ENCODE measurements at regions not wholly inside any gene's neighbourhood (a gene's known extent, or its start where the extent isn't known, plus 50 kb on each side); places are given as distances from the start of the nearest gene placed in this dataset.
"Not testable (repeated sequence)": the region's sequence is repeated elsewhere in the genome, so short reads cannot be mapped to it uniquely, and the experiment has no call there.

GRCh38 chr1:103469801-103470200 lies 55.7 kb upstream of the RNPC3 start:
- no peak for DNase-seq (ENCODE audit: extremely low spot score, insufficient read length, low read depth)
- FAIRE-seq, result no peak

GRCh38 chr1:103467100-103467499 lies 58.4 kb upstream of the RNPC3 start:
- DNase-seq (ENCODE audit: extremely low spot score, insufficient read length, low read depth) (no peak), FAIRE-seq (no peak)

GRCh38 chr1:103461161-103462105 lies 64.1 kb upstream of the RNPC3 start:
- FAIRE-seq, result no peak
- DNase-seq (ENCODE audit: extremely low spot score, insufficient read length, low read depth), result no peak

GRCh38 chr1:103460511-103460910 lies 65.0 kb upstream of the RNPC3 start:
- FAIRE-seq, result no peak

GRCh38 chr1:103459346-103459745 lies 66.2 kb upstream of the RNPC3 start:
- DNase-seq (ENCODE audit: extremely low spot score, insufficient read length, low read depth) (no peak), FAIRE-seq (peak; percentile 5)

More at GRCh38 chr1:103460511-103460910, 65.0 kb upstream of the RNPC3 start:
- no peak for DNase-seq (ENCODE audit: extremely low spot score, insufficient read length, low read depth)

GRCh38 chr1:103457886-103458455 lies 67.5 kb upstream of the RNPC3 start:
- DNase-seq (ENCODE audit: extremely low spot score, insufficient read length, low read depth), result no peak
- FAIRE-seq, result no peak

- DNase-seq (ENCODE audit: extremely low spot score, insufficient read length, low read depth), result no peak
- FAIRE-seq, result no peak
Measured at GRCh38 chr1:103448560-103448959, 76.9 kb upstream of the RNPC3 start.

- DNase-seq (ENCODE audit: extremely low spot score, insufficient read length, low read depth), result no peak
- no peak for FAIRE-seq
Measured at GRCh38 chr1:103447471-103447870, 78.0 kb upstream of the RNPC3 start.

- no peak for FAIRE-seq
- DNase-seq (ENCODE audit: extremely low spot score, insufficient read length, low read depth), result no peak
Measured at GRCh38 chr1:103441342-103441741, 84.2 kb upstream of the RNPC3 start.

GRCh38 chr1:103436568-103437100 lies 88.9 kb upstream of the RNPC3 start:
- DNase-seq (ENCODE audit: extremely low spot score, insufficient read length, low read depth); FAIRE-seq: not testable (repeated sequence)

- no peak for DNase-seq (ENCODE audit: extremely low spot score, insufficient read length, low read depth)
- FAIRE-seq, result no peak
Measured at GRCh38 chr1:103435443-103435842, 90.1 kb upstream of the RNPC3 start.

GRCh38 chr1:103424650-103425049 lies 100.8 kb upstream of the RNPC3 start:
- no peak for FAIRE-seq
- no peak for DNase-seq (ENCODE audit: extremely low spot score, insufficient read length, low read depth)

GRCh38 chr1:103416681-103417286 lies 108.7 kb upstream of the RNPC3 start:
- DNase-seq (ENCODE audit: extremely low spot score, insufficient read length, low read depth), result no peak
- FAIRE-seq, result no peak

- no peak for DNase-seq (ENCODE audit: extremely low spot score, insufficient read length, low read depth)
Measured at GRCh38 chr1:103387898-103388297, 137.6 kb upstream of the RNPC3 start.

GRCh38 chr1:103373991-103374390 lies 151.5 kb upstream of the RNPC3 start:
- no peak for DNase-seq (ENCODE audit: extremely low spot score, insufficient read length, low read depth)
- no peak for FAIRE-seq

More at GRCh38 chr1:103387898-103388297, 137.6 kb upstream of the RNPC3 start:
- no peak for FAIRE-seq

- no peak for FAIRE-seq
- DNase-seq (ENCODE audit: extremely low spot score, insufficient read length, low read depth), result no peak
Measured at GRCh38 chr1:103372866-103373265, 152.6 kb upstream of the RNPC3 start.

GRCh38 chr1:103371234-103371633 lies 154.3 kb upstream of the RNPC3 start:
- FAIRE-seq (no peak), DNase-seq (ENCODE audit: extremely low spot score, insufficient read length, low read depth) (no peak)

GRCh38 chr1:103367186-103367585 lies 158.3 kb upstream of the RNPC3 start:
- no peak for FAIRE-seq
- DNase-seq (ENCODE audit: extremely low spot score, insufficient read length, low read depth), result no peak

GRCh38 chr1:103365860-103366569 lies 159.5 kb upstream of the RNPC3 start:
- DNase-seq (ENCODE audit: extremely low spot score, insufficient read length, low read depth) (no peak), FAIRE-seq (no peak)

GRCh38 chr1:103363008-103363365 lies 162.5 kb upstream of the RNPC3 start:
- FAIRE-seq (no peak), DNase-seq (ENCODE audit: extremely low spot score, insufficient read length, low read depth) (no peak)
